ENCODE measurements at regions not wholly inside any gene's neighbourhood (a gene's known extent, or its start where the extent isn't known, plus 50 kb on each side); places are given as distances from the start of the nearest gene placed in this dataset.

DNA sequence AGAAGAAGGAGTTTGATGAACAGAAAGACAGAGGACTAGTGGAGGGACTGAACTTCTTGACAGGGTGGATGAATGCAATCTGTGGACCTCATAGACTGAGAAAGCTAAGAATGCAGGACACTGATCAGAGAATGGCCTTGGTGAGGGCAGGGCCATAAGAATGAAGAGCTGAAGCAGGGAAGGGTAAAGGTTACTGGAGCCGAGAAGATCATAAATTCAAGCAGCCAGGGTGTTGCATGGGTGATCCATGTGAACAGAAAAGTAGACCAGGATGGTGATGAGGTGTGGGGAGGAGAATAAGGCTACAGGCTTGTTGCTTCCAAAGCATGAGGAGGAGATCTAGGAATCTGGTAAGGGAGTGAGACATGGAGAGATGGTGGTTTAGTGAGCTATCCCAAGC is 295.9 kb downstream of the ADGB start:
- H3K36me3 ChIP-seq (ENCODE audit: insufficient read depth, low read length): no peaks in the 10 kb centered on the region
- H3K79me2 ChIP-seq (ENCODE audit: insufficient read depth, low read length): no peaks in the 10 kb centered on the region
- TF ChIP-seq CTCF (IDR thresholded peaks at IDR 0.05; ENCODE audit: insufficient read depth, low read depth, low read length) (no peak), EZH2 (IDR thresholded peaks at IDR 0.05; ENCODE audit: insufficient read depth, low read length) (no peak)
- DNase-seq (ENCODE audit: low read depth) (no peak), FAIRE-seq (no peak)
- Mint-ChIP-seq H3K9me3 (ENCODE audit: unreplicated experiment) (peaks cover 4% of the 10 kb centered on the region), H3K27ac (ENCODE audit: unreplicated experiment) (no peak overlapping the region), H3K4me1 (ENCODE audit: low read depth, unreplicated experiment) (peaks cover 16% of the 10 kb centered on the region), H3K4me3 (ENCODE audit: unreplicated experiment) (no peak overlapping the region), H3K36me3 (ENCODE audit: low read depth, unreplicated experiment) (no peaks in the 10 kb centered on the region), H3K27me3 (ENCODE audit: low read depth, unreplicated experiment) (peaks cover 1% of the 10 kb centered on the region)
- H3K4me2 ChIP-seq (ENCODE audit: low read length): no peak overlapping the region
- peaks cover 14% of the 10 kb centered on the region for H3K4me1 ChIP-seq (ENCODE audit: insufficient read depth, low read length)
- H3K9me3 ChIP-seq (ENCODE audit: insufficient read depth, low read depth, low read length): no peaks in the 10 kb centered on the region
- no peak overlapping the region for H3K9ac ChIP-seq (ENCODE audit: low read length)
- H3K27ac ChIP-seq (ENCODE audit: low read depth, low read length): no peak overlapping the region
- H3K4me3 ChIP-seq (ENCODE audit: insufficient read depth, low read depth, low read length): no peak overlapping the region
- no peak overlapping the region for H2AFZ ChIP-seq (ENCODE audit: low read depth, low read length)
- H3K27me3 ChIP-seq (ENCODE audit: insufficient read depth, low read length): no peaks in the 10 kb centered on the region
- H4K20me1 ChIP-seq (ENCODE audit: insufficient read depth, low read length): no peaks in the 10 kb centered on the region

- Mint-ChIP-seq H3K4me3 (ENCODE audit: unreplicated experiment) (no peak overlapping the region), H3K36me3 (ENCODE audit: low read depth, unreplicated experiment) (no peaks in the 10 kb centered on the region), H3K9me3 (ENCODE audit: unreplicated experiment) (peaks cover 4% of the 10 kb centered on the region), H3K4me1 (ENCODE audit: low read depth, unreplicated experiment) (peaks cover 16% of the 10 kb centered on the region), H3K27ac (ENCODE audit: unreplicated experiment) (no peak overlapping the region), H3K27me3 (ENCODE audit: low read depth, unreplicated experiment) (peaks cover 1% of the 10 kb centered on the region)
- H3K4me1 ChIP-seq (ENCODE audit: insufficient read depth, low read length): peaks cover 14% of the 10 kb centered on the region
- H2AFZ ChIP-seq (ENCODE audit: low read depth, low read length): no peak overlapping the region
- H4K20me1 ChIP-seq (ENCODE audit: insufficient read depth, low read length): no peaks in the 10 kb centered on the region
- TF ChIP-seq EZH2 (IDR thresholded peaks at IDR 0.05; ENCODE audit: insufficient read depth, low read length): no peak
- no peak for TF ChIP-seq CTCF (IDR thresholded peaks at IDR 0.05; ENCODE audit: insufficient read depth, low read depth, low read length)
- H3K4me3 ChIP-seq (ENCODE audit: insufficient read depth, low read depth, low read length): no peak overlapping the region
- H3K9me3 ChIP-seq (ENCODE audit: insufficient read depth, low read depth, low read length): no peaks in the 10 kb centered on the region
- H3K36me3 ChIP-seq (ENCODE audit: insufficient read depth, low read length): no peaks in the 10 kb centered on the region
- no peaks in the 10 kb centered on the region for H3K79me2 ChIP-seq (ENCODE audit: insufficient read depth, low read length)
- no peak overlapping the region for H3K9ac ChIP-seq (ENCODE audit: low read length)
- FAIRE-seq: no peak
- H3K4me2 ChIP-seq (ENCODE audit: low read length): no peak overlapping the region
- no peak for DNase-seq (ENCODE audit: low read depth)
- no peaks in the 10 kb centered on the region for H3K27me3 ChIP-seq (ENCODE audit: insufficient read depth, low read length)
- no peak overlapping the region for H3K27ac ChIP-seq (ENCODE audit: low read depth, low read length)
Observed at GRCh38 chr6:146895101-146895771, 296.5 kb downstream of the ADGB start.

- no peak for DNase-seq (ENCODE audit: low read depth)
- Mint-ChIP-seq H3K4me1 (ENCODE audit: low read depth, unreplicated experiment) (peaks cover 16% of the 10 kb centered on the region), H3K9me3 (ENCODE audit: unreplicated experiment) (peaks cover 4% of the 10 kb centered on the region), H3K27ac (ENCODE audit: unreplicated experiment) (no peak overlapping the region), H3K27me3 (ENCODE audit: low read depth, unreplicated experiment) (peaks cover 1% of the 10 kb centered on the region), H3K4me3 (ENCODE audit: unreplicated experiment) (no peak overlapping the region), H3K36me3 (ENCODE audit: low read depth, unreplicated experiment) (no peaks in the 10 kb centered on the region)
- Histone ChIP-seq H3K9ac (ENCODE audit: low read length) (no peak overlapping the region), H3K4me3 (ENCODE audit: insufficient read depth, low read depth, low read length) (no peak overlapping the region), H2AFZ (ENCODE audit: low read depth, low read length) (no peak overlapping the region), H3K36me3 (ENCODE audit: insufficient read depth, low read length) (no peaks in the 10 kb centered on the region), H3K27ac (ENCODE audit: low read depth, low read length) (no peak overlapping the region), H4K20me1 (ENCODE audit: insufficient read depth, low read length) (no peaks in the 10 kb centered on the region), H3K4me2 (ENCODE audit: low read length) (no peak overlapping the region), H3K9me3 (ENCODE audit: insufficient read depth, low read depth, low read length) (no peaks in the 10 kb centered on the region), H3K4me1 (ENCODE audit: insufficient read depth, low read length) (peaks cover 14% of the 10 kb centered on the region), H3K27me3 (ENCODE audit: insufficient read depth, low read length) (no peaks in the 10 kb centered on the region), H3K79me2 (ENCODE audit: insufficient read depth, low read length) (no peaks in the 10 kb centered on the region)
- FAIRE-seq: no peak
- TF ChIP-seq EZH2 (IDR thresholded peaks at IDR 0.05; ENCODE audit: insufficient read depth, low read length): no peak
- TF ChIP-seq CTCF (IDR thresholded peaks at IDR 0.05; ENCODE audit: insufficient read depth, low read depth, low read length): no peak
Observed at GRCh38 chr6:146895772-146896061, 296.9 kb downstream of the ADGB start.
